DND-41 (cell line): ENCODE measurements at regions not wholly inside any gene's neighbourhood (a gene's known extent, or its start where the extent isn't known, plus 50 kb on each side); places are given as distances from the start of the nearest gene placed in this dataset.
"Not testable (repeated sequence)": the region's sequence is repeated elsewhere in the genome, so short reads cannot be mapped to it uniquely, and the experiment has no call there.

Source experiments
- ATAC-seq: fragments of 200-7000 bp; cut with Tn5 transposase; 3 replicates; pipeline ENCODE4 v1.9.1; 2021; ENCODE audit warnings: low read depth; ENCODE audit not compliant: insufficient read depth
- DNase-seq: peaks from one replicate; pipeline ENCODE4 v3.0.0-alpha.2; 2020
- H2AFZ ChIP-seq: 2 replicates; pipeline ENCODE4 v1.6.0; 2012; ENCODE audit warnings: low read depth, low read length
- H3K27ac ChIP-seq: 2 replicates; pipeline ENCODE4 v1.5.1; 2012; ENCODE audit warnings: low read length, inconsistent platforms
- H3K27me3 ChIP-seq: fragments of 200-600 bp; sonication (generic); 2 replicates; pipeline ENCODE4 v1.6.0; 2012; ENCODE audit warnings: low read length, mild to moderate bottlenecking, inconsistent platforms; ENCODE audit not compliant: insufficient read depth, poor library complexity
- H3K36me3 ChIP-seq: 2 replicates; pipeline ENCODE4 v1.5.1; 2012; ENCODE audit warnings: low read length, inconsistent platforms; ENCODE audit not compliant: insufficient read depth
- H3K4me1 ChIP-seq: 2 replicates; pipeline ENCODE4 v1.5.1; 2012; ENCODE audit warnings: mild to moderate bottlenecking, low read length; ENCODE audit not compliant: insufficient read depth
- H3K4me2 ChIP-seq: 2 replicates; pipeline ENCODE4 v1.6.0; 2012; ENCODE audit warnings: mild to moderate bottlenecking, moderate library complexity, low read length, inconsistent platforms; ENCODE audit not compliant: insufficient read depth
- H3K4me3 ChIP-seq, 2 experiments: fragments of 200-600 bp in 1 of 2; shearing (Covaris generic) in 1 of 2; 2 replicates each; pipeline ENCODE4 v1.5.1; 2012 to 2016; ENCODE audit warnings: inconsistent platforms in 2 of 2, low read length in 2 of 2, mild to moderate bottlenecking in 2 of 2, low read depth in 1 of 2, moderate library complexity in 1 of 2
- H3K79me2 ChIP-seq: 2 replicates; pipeline ENCODE4 v1.6.0; 2012; ENCODE audit warnings: low read length, inconsistent platforms; ENCODE audit not compliant: insufficient read depth
- H3K9ac ChIP-seq: 2 replicates; pipeline ENCODE4 v1.6.0; 2012; ENCODE audit warnings: low read depth, mild to moderate bottlenecking, inconsistent platforms, low read length, moderate library complexity
- H3K9me3 ChIP-seq: 2 replicates; pipeline ENCODE4 v1.5.1; 2012; ENCODE audit warnings: low read length, moderate library complexity, mild to moderate bottlenecking, inconsistent platforms; ENCODE audit not compliant: insufficient read depth, severe bottlenecking
- H4K20me1 ChIP-seq: 2 replicates; pipeline ENCODE4 v1.6.0; 2012; ENCODE audit warnings: low read length; ENCODE audit not compliant: insufficient read depth
- EZH2 ChIP-seq: IDR thresholded peaks from 3 replicates; pipeline ENCODE4 v1.6.1; 2012; ENCODE audit warnings: borderline replicate concordance, low read depth, mild to moderate bottlenecking, moderate library complexity, low read length, inconsistent platforms; ENCODE audit not compliant: severe bottlenecking
- TF ChIP-seq, protein P1 (sequence below): IDR thresholded peaks from 2 replicates; pipeline ENCODE4 v1.5.1; 2012; ENCODE audit warnings: borderline replicate concordance, low read length, moderate library complexity, mild to moderate bottlenecking; ENCODE audit not compliant: poor library complexity, severe bottlenecking; ENCODE audit errors: extremely low read depth

DNA sequence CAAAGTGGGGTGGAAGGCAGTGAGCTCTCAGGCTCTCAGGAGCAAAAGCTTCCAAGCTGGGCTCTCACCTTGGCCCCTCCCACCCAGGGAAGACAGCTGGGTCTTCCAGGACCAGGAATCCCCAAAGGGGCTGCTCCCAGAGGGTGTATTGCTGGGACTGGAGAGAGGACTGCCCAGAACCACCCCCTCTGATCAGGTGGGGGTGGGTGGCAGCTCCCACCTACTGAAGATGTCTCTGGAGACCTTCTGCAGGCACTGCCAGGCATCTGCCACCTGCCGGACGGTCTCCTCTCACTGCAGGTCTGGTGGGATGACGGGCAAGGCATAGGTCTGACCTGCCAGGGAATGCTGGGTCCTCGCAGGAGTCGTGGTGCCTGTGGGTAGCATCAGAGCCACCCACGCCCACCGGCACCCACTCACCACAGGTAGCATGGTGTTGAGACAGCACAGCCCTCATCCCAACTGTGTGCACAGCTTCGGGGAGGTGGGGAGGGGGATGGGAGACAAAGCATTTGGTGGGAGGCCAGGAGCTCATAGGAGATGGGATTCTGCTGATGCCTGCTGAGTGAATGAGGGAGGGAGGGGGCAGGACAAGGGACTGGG, 103.2 kb downstream of the SINHCAF start:
- Histone ChIP-seq H3K9ac (no peak overlapping the region), H4K20me1 (no peaks in the 10 kb centered on the region), H3K4me1 (no peaks in the 10 kb centered on the region), H3K27ac (no peak overlapping the region), H3K9me3 (no peaks in the 10 kb centered on the region), H3K4me2 (no peak overlapping the region), H3K27me3 (peaks cover 2% of the 10 kb centered on the region), H3K4me3 (no peak overlapping the region), H3K79me2 (no peaks in the 10 kb centered on the region), H2AFZ (no peak overlapping the region), H3K36me3 (no peaks in the 10 kb centered on the region)
- DNase-seq (no peak), ATAC-seq (no peak)
- TF ChIP-seq, protein P1, sequence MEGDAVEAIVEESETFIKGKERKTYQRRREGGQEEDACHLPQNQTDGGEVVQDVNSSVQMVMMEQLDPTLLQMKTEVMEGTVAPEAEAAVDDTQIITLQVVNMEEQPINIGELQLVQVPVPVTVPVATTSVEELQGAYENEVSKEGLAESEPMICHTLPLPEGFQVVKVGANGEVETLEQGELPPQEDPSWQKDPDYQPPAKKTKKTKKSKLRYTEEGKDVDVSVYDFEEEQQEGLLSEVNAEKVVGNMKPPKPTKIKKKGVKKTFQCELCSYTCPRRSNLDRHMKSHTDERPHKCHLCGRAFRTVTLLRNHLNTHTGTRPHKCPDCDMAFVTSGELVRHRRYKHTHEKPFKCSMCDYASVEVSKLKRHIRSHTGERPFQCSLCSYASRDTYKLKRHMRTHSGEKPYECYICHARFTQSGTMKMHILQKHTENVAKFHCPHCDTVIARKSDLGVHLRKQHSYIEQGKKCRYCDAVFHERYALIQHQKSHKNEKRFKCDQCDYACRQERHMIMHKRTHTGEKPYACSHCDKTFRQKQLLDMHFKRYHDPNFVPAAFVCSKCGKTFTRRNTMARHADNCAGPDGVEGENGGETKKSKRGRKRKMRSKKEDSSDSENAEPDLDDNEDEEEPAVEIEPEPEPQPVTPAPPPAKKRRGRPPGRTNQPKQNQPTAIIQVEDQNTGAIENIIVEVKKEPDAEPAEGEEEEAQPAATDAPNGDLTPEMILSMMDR: no peak
- TF ChIP-seq EZH2: no peak

- H3K4me2 ChIP-seq, H3K4me1 ChIP-seq, H3K9me3 ChIP-seq, H3K79me2 ChIP-seq, H3K27ac ChIP-seq, H3K27me3 ChIP-seq, ATAC-seq, DNase-seq, H3K36me3 ChIP-seq, H3K4me3 ChIP-seq, H2AFZ ChIP-seq, H4K20me1 ChIP-seq, H3K9ac ChIP-seq: not testable (repeated sequence)
Observed at GRCh38 chr12:31223640-31224039, 102.3 kb downstream of the SINHCAF start.

GRCh38 chr12:31224768-31225448, 101.0 kb downstream of the SINHCAF start:
- no peak for TF ChIP-seq EZH2
- TF ChIP-seq, protein P1: no peak
- H3K9ac ChIP-seq: no peak overlapping the region
- no peak for DNase-seq

GRCh38 chr12:31225656-31226535, 100.1 kb downstream of the SINHCAF start:
- Histone ChIP-seq H4K20me1 (no peaks in the 10 kb centered on the region), H3K27me3 (peaks cover 2% of the 10 kb centered on the region), H3K27ac (no peak overlapping the region), H3K9me3 (no peaks in the 10 kb centered on the region), H3K4me2 (no peak overlapping the region), H3K36me3 (no peaks in the 10 kb centered on the region), H3K4me3 (no peak overlapping the region), H2AFZ (no peak overlapping the region), H3K9ac (no peak overlapping the region), H3K79me2 (no peaks in the 10 kb centered on the region), H3K4me1 (no peaks in the 10 kb centered on the region)
- ATAC-seq (no peak), DNase-seq (no peak)
- TF ChIP-seq, protein P1: no peak
- TF ChIP-seq EZH2: no peak

More at GRCh38 chr12:31224768-31225448, 101.0 kb downstream of the SINHCAF start:
- ATAC-seq: no peak
- Histone ChIP-seq H3K27me3 (peaks cover 2% of the 10 kb centered on the region), H3K79me2 (no peaks in the 10 kb centered on the region), H2AFZ (no peak overlapping the region), H3K4me1 (no peaks in the 10 kb centered on the region), H4K20me1 (no peaks in the 10 kb centered on the region), H3K27ac (no peak overlapping the region), H3K4me3 (no peak overlapping the region), H3K36me3 (no peaks in the 10 kb centered on the region), H3K4me2 (no peak overlapping the region), H3K9me3 (no peaks in the 10 kb centered on the region)
